B cell (primary cell): ENCODE measurements at regions not wholly inside any gene's neighbourhood (a gene's known extent, or its start where the extent isn't known, plus 50 kb on each side); places are given as distances from the start of the nearest gene placed in this dataset.

ENCODE experiments used
- CTCF ChIP-seq: fragments of 200-600 bp; IDR thresholded peaks from one replicate; pipeline ENCODE4 v1.8.0; 2022; ENCODE audit warnings: antibody characterized with exemption, mild to moderate bottlenecking
- EZH2 ChIP-seq: IDR thresholded peaks from 2 replicates; pipeline ENCODE4 v1.6.1; 2012; ENCODE audit warnings: borderline replicate concordance, low read depth, mild to moderate bottlenecking, moderate library complexity, low read length; ENCODE audit not compliant: insufficient read depth, poor library complexity, severe bottlenecking

GRCh38 chr5:56663523-56663922, 151.8 kb upstream of the MAP3K1 start:
- TF ChIP-seq CTCF, result no peak
- TF ChIP-seq EZH2, result no peak
